Effector CD8-positive, alpha-beta T cell (primary cell): ENCODE measurements at regions not wholly inside any gene's neighbourhood (a gene's known extent, or its start where the extent isn't known, plus 50 kb on each side); places are given as distances from the start of the nearest gene placed in this dataset.

Experiments used
- DNase-seq: peaks from one replicate; lab custom pipeline; 2025; lab: John Stamatoyannopoulos, UW

- no peak for DNase-seq
Measured at GRCh38 chr22:48955351-48956311, 872.0 kb downstream of the BRD1 start.

GRCh38 chr22:48954781-48955311 lies 872.8 kb downstream of the BRD1 start:
- DNase-seq: no peak

- DNase-seq: no peak
Measured at GRCh38 chr22:48953830-48954229, 873.8 kb downstream of the BRD1 start.

- no peak for DNase-seq
Measured at GRCh38 chr22:48953103-48953720, 874.5 kb downstream of the BRD1 start.

GRCh38 chr22:48952256-48953102 lies 875.2 kb downstream of the BRD1 start:
- no peak for DNase-seq

GRCh38 chr22:48951836-48952235 lies 875.8 kb downstream of the BRD1 start:
- DNase-seq: no peak

- DNase-seq: no peak
Measured at GRCh38 chr22:48950151-48950915, 877.3 kb downstream of the BRD1 start.

- no peak for DNase-seq
Measured at GRCh38 chr22:48949375-48950149, 878.1 kb downstream of the BRD1 start.

- DNase-seq: no peak
Measured at GRCh38 chr22:48948575-48949170, 879.0 kb downstream of the BRD1 start.

GRCh38 chr22:48947636-48948035 lies 880.0 kb downstream of the BRD1 start:
- no peak for DNase-seq

- DNase-seq: no peak
Measured at GRCh38 chr22:48945621-48946458, 881.8 kb downstream of the BRD1 start.

- DNase-seq: no peak
Measured at GRCh38 chr22:48944751-48945620, 882.7 kb downstream of the BRD1 start.

GRCh38 chr22:48944433-48944750 lies 883.3 kb downstream of the BRD1 start:
- no peak for DNase-seq

- DNase-seq: no peak
Measured at GRCh38 chr22:48943567-48944432, 883.9 kb downstream of the BRD1 start.

GRCh38 chr22:48942698-48943566 lies 884.7 kb downstream of the BRD1 start:
- no peak for DNase-seq

GRCh38 chr22:48941903-48942575 lies 885.6 kb downstream of the BRD1 start:
- no peak for DNase-seq
